HCT116 (cell line): ENCODE measurements at regions not wholly inside any gene's neighbourhood (a gene's known extent, or its start where the extent isn't known, plus 50 kb on each side); places are given as distances from the start of the nearest gene placed in this dataset.

Source experiments
- ATAC-seq: fragments of 200-7000 bp; cut with Tn5 transposase; 2 replicates; pipeline ENCODE4 v1.9.1; 2020; ENCODE audit warnings: mild to moderate bottlenecking, moderate library complexity
- BruUV-seq: library from RNA; stranded (reverse); fragments of 400-500 nt; replicated peaks from 2 replicates; lab custom pipeline; 2021; lab: Mats Ljungman, UMichigan
- CTCF ChIA-PET: fragments of 300-600 bp; sonication (Branson Sonifier 250); formaldehyde crosslinking; loops from one replicate; lab custom pipeline; 2021; ENCODE audit warnings: antibody characterized with exemption; lab: Charles Lee
- POLR2A ChIA-PET: fragments of 300-600, 350-600 bp; sonication (Branson Sonifier 250); formaldehyde crosslinking; loops from one replicate; lab custom pipeline; 2021; ENCODE audit warnings: antibody characterized with exemption; lab: Charles Lee
- RAD21 ChIA-PET, 2 experiments: fragments of 300-600 bp; sonication (Branson Sonifier 250); formaldehyde crosslinking; loops; one replicate each; lab custom pipeline; 2023; ENCODE audit warnings: low total read pairs in 2 of 2; ENCODE audit not compliant: uncharacterized antibody in 2 of 2, unreplicated experiment in 2 of 2, low non-redundant PET in 1 of 2; lab: Charles Lee
- DNase-seq: peaks from one replicate; pipeline ENCODE4 v3.0.0-alpha.2; 2010; ENCODE audit warnings: low read depth, low spot score
- H2AFZ ChIP-seq: fragments of 200-600 bp; shearing (Covaris generic), sonication (generic); 2 replicates; pipeline ENCODE4 v1.6.1; 2017; ENCODE audit warnings: low read depth, mixed run types, mixed read lengths, antibody characterized with exemption, low read length; ENCODE audit not compliant: poor library complexity, severe bottlenecking
- H3K27ac ChIP-seq: 2 replicates; pipeline ENCODE4 v1.5.1; 2012; ENCODE audit warnings: low read depth, low read length
- H3K27me3 ChIP-seq: fragments of 200-600 bp; sonication (generic); 2 replicates; pipeline ENCODE4 v1.6.1; 2016; ENCODE audit warnings: mixed run types, low read length, mixed read lengths; ENCODE audit not compliant: insufficient read depth
- H3K36me3 ChIP-seq, 2 experiments: fragments of 200-500 bp in 1 of 2; fragments of 200-600 bp in 1 of 2; sonication (Bioruptor generic) in 1 of 2; sonication (generic) in 1 of 2; 2 replicates each; pipeline versions ENCODE4 v1.5.1 to v1.6.1; 2014 to 2016; ENCODE audit warnings: low read length in 2 of 2, inconsistent platforms in 1 of 2, mixed read lengths in 1 of 2, mixed run types in 1 of 2; ENCODE audit not compliant: insufficient read depth in 2 of 2, control insufficient read depth in 1 of 2
- H3K4me1 ChIP-seq, 2 experiments: fragments of 200-600 bp in 1 of 2; sonication (generic) in 1 of 2; 2 replicates each; pipeline versions ENCODE4 v1.5.1 to v1.6.1; 2012 to 2017; ENCODE audit warnings: low read length in 2 of 2, inconsistent platforms in 1 of 2, mild to moderate bottlenecking in 1 of 2, mixed read lengths in 1 of 2, mixed run types in 1 of 2, moderate library complexity in 1 of 2; ENCODE audit not compliant: insufficient read depth in 2 of 2, control insufficient read depth in 1 of 2
- H3K4me2 ChIP-seq: fragments of 200-600 bp; sonication (generic); 2 replicates; pipeline ENCODE4 v1.6.1; 2017; ENCODE audit warnings: mixed run types, low read length, mixed read lengths
- H3K4me3 ChIP-seq, 2 experiments: fragments of 200-600 bp in 1 of 2; sonication (generic) in 1 of 2; replicated peaks in 1 of 2; 2 replicates each; pipeline ENCODE4 v1.5.1; 2011 to 2016; ENCODE audit warnings: low read length in 2 of 2, control low read depth in 1 of 2, low read depth in 1 of 2, mild to moderate bottlenecking in 1 of 2, mixed read lengths in 1 of 2, mixed run types in 1 of 2
- H3K79me2 ChIP-seq: fragments of 200-600 bp; sonication (generic); 2 replicates; pipeline ENCODE4 v1.6.1; 2017; ENCODE audit warnings: mild to moderate bottlenecking, mixed run types, low read length, moderate library complexity, mixed read lengths; ENCODE audit not compliant: insufficient read depth
- H3K9ac ChIP-seq: fragments of 200-600 bp; sonication (generic); 2 replicates; pipeline ENCODE4 v1.6.1; 2016; ENCODE audit warnings: low read length, mixed read lengths
- H3K9me2 ChIP-seq: fragments of 200-600 bp; sonication (generic), shearing (Covaris generic); 2 replicates; pipeline ENCODE4 v1.6.1; 2017; ENCODE audit warnings: mixed run types, mild to moderate bottlenecking, moderate library complexity; ENCODE audit not compliant: insufficient read depth
- H3K9me3 ChIP-seq, 2 experiments: fragments of 200-500 bp in 1 of 2; fragments of 200-600 bp in 1 of 2; sonication (Bioruptor generic) in 1 of 2; sonication (generic) in 1 of 2; 2 replicates each; pipeline ENCODE4 v1.6.1; 2014 to 2017; ENCODE audit warnings: low read length in 2 of 2, mixed read lengths in 2 of 2, inconsistent platforms in 1 of 2, low read depth in 1 of 2, mild to moderate bottlenecking in 1 of 2, mixed run types in 1 of 2, moderate library complexity in 1 of 2; ENCODE audit not compliant: control insufficient read depth in 1 of 2, insufficient read depth in 1 of 2
- H4K20me1 ChIP-seq: fragments of 200-600 bp; sonication (generic), shearing (Covaris generic); 2 replicates; pipeline ENCODE4 v1.6.1; 2017; ENCODE audit warnings: mixed run types, mild to moderate bottlenecking, moderate library complexity; ENCODE audit not compliant: insufficient read depth
- CBX3 ChIP-seq: IDR thresholded peaks from 2 replicates; pipeline ENCODE4 v1.6.1; 2012; ENCODE audit warnings: low read depth
- CEBPB ChIP-seq: IDR thresholded peaks from 2 replicates; pipeline ENCODE4 v1.6.1; 2012; ENCODE audit warnings: low read depth
- CTCF ChIP-seq, 3 experiments: fragments of 200-600 bp in 1 of 3; sonication (generic) in 1 of 3; IDR thresholded peaks in 2 of 3; conservative IDR thresholded peaks in 1 of 3; 2 replicates each; pipeline ENCODE4 v1.5.1; 2012 to 2017; ENCODE audit warnings: low read depth in 2 of 3, low read length in 2 of 3, antibody characterized with exemption in 1 of 3, borderline replicate concordance in 1 of 3, control low read depth in 1 of 3, mild to moderate bottlenecking in 1 of 3, mixed read lengths in 1 of 3, mixed run types in 1 of 3, moderate library complexity in 1 of 3; ENCODE audit not compliant: insufficient read depth in 1 of 3
- EGR1 ChIP-seq: IDR thresholded peaks from 2 replicates; pipeline ENCODE4 v1.6.1; 2012; ENCODE audit warnings: low read depth
- ELF1 ChIP-seq: IDR thresholded peaks from 2 replicates; pipeline ENCODE4 v1.6.1; 2012; ENCODE audit warnings: low read depth, borderline replicate concordance
- EZH2 ChIP-seq: fragments of 200-600 bp; sonication (generic); IDR thresholded peaks from 2 replicates; pipeline ENCODE4 v1.6.1; 2017; ENCODE audit warnings: antibody characterized with exemption, mixed run types
- EZH2phosphoT487 ChIP-seq: fragments of 200-600 bp; IDR thresholded peaks from 2 replicates; pipeline ENCODE4 v1.6.1; 2018; ENCODE audit warnings: antibody characterized with exemption, borderline replicate concordance
- FOSL1 ChIP-seq: IDR thresholded peaks from 2 replicates; pipeline ENCODE4 v1.6.1; 2012; ENCODE audit warnings: low read depth
- JUND ChIP-seq: IDR thresholded peaks from 2 replicates; pipeline ENCODE4 v1.6.1; 2012
- POLR2A ChIP-seq: IDR thresholded peaks from 2 replicates; pipeline ENCODE4 v1.7.0; 2011; ENCODE audit warnings: borderline replicate concordance; ENCODE audit not compliant: insufficient read depth, insufficient read length; ENCODE audit errors: extremely low read depth
- POLR2AphosphoS5 ChIP-seq: IDR thresholded peaks from 2 replicates; pipeline ENCODE4 v1.6.1; 2011; ENCODE audit warnings: mild to moderate bottlenecking, low read depth, low read length, moderate library complexity
- RAD21 ChIP-seq: IDR thresholded peaks from 2 replicates; pipeline ENCODE4 v1.6.1; 2012; ENCODE audit warnings: low read depth, mild to moderate bottlenecking
- SIN3A ChIP-seq: IDR thresholded peaks from 2 replicates; pipeline ENCODE4 v1.6.1; 2012; ENCODE audit warnings: low read depth
- SRF ChIP-seq: IDR thresholded peaks from 2 replicates; pipeline ENCODE4 v1.6.1; 2012; ENCODE audit warnings: low read depth
- TCF7L2 ChIP-seq: IDR thresholded peaks from 2 replicates; pipeline ENCODE4 v1.7.0; 2011; ENCODE audit warnings: borderline replicate concordance, inconsistent platforms; ENCODE audit not compliant: insufficient read depth, insufficient read length; ENCODE audit errors: extremely low read depth
- YY1 ChIP-seq: IDR thresholded peaks from 2 replicates; pipeline ENCODE4 v1.6.1; 2011; ENCODE audit warnings: low read length, low read depth, moderate library complexity, mild to moderate bottlenecking; ENCODE audit not compliant: insufficient replicate concordance; ENCODE audit errors: extremely low read depth
- ZFX ChIP-seq: fragments of 450-650 bp; IDR thresholded peaks from 2 replicates; pipeline ENCODE4 v1.6.1; 2017
- intact Hi-C: fragments of 100-400 bp; cut with micrococcal nuclease; formaldehyde crosslinking; loops from 2 replicates; pipeline ENCODE4 v1.10.0; 2022
- TF ChIP-seq, protein P1 (sequence below): IDR thresholded peaks from 2 replicates; pipeline ENCODE4 v1.6.1; 2012; ENCODE audit warnings: low read depth
- TF ChIP-seq, protein P2 (sequence below): IDR thresholded peaks from 2 replicates; pipeline ENCODE4 v1.6.1; 2012
- TF ChIP-seq, protein P3 (sequence below): IDR thresholded peaks from 2 replicates; pipeline ENCODE4 v1.6.1; 2012

DNA sequence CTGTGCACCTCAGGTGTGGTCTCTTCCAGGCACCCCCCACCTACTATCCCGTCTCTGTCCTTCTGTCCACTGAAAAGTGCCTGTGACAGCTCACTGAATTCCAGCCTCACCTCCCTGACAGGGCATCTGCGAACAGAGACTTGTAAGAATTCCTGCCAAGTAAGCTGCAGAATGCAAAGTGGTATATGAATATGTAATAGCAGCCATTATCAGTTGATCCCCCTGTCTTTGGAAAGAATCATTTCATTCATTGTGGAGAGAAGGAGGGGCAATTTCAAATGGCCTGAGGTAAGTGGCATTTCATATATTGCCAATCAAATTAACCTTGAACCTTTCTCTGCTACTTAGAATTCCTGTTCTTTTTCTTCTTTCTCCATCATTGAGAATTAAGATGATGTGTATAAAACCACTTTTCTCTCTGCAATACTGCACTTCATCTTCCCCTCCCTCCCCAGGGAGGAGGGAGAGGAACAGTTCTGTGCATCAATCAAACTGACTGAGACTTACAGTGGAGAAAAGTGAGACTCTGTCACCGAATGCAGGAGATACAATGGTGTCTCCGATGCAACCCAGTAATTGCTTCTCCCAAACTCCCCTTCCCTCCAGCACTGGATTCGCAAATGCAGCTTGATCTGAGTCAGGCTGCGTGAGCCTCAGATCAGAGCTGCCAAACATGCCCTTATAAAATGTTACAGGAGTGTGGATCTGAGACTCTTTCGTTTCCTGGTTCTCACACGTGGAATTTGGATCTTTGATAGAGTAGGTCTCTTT, 91.7 kb downstream of the SLC10A2 start:
- Histone ChIP-seq H3K4me1 (no peaks in the 10 kb centered on the region), H3K4me3 (no peak overlapping the region), H3K9me2 (no peaks in the 10 kb centered on the region), H3K36me3 (no peaks in the 10 kb centered on the region), H3K27me3 (peaks cover 12% of the 10 kb centered on the region)
- ATAC-seq (no peak), DNase-seq (no peak)
- CTCF ChIA-PET, result no interaction called here
- no peak for TF ChIP-seq ELF1
- no peak for TF ChIP-seq EGR1
- TF ChIP-seq, protein P1, sequence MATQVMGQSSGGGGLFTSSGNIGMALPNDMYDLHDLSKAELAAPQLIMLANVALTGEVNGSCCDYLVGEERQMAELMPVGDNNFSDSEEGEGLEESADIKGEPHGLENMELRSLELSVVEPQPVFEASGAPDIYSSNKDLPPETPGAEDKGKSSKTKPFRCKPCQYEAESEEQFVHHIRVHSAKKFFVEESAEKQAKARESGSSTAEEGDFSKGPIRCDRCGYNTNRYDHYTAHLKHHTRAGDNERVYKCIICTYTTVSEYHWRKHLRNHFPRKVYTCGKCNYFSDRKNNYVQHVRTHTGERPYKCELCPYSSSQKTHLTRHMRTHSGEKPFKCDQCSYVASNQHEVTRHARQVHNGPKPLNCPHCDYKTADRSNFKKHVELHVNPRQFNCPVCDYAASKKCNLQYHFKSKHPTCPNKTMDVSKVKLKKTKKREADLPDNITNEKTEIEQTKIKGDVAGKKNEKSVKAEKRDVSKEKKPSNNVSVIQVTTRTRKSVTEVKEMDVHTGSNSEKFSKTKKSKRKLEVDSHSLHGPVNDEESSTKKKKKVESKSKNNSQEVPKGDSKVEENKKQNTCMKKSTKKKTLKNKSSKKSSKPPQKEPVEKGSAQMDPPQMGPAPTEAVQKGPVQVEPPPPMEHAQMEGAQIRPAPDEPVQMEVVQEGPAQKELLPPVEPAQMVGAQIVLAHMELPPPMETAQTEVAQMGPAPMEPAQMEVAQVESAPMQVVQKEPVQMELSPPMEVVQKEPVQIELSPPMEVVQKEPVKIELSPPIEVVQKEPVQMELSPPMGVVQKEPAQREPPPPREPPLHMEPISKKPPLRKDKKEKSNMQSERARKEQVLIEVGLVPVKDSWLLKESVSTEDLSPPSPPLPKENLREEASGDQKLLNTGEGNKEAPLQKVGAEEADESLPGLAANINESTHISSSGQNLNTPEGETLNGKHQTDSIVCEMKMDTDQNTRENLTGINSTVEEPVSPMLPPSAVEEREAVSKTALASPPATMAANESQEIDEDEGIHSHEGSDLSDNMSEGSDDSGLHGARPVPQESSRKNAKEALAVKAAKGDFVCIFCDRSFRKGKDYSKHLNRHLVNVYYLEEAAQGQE, result no peak
- no peak for TF ChIP-seq POLR2A
- no peak for TF ChIP-seq EZH2
- no peak for TF ChIP-seq YY1
- TF ChIP-seq CEBPB, result no peak
- TF ChIP-seq FOSL1, result no peak
- no peak for TF ChIP-seq RAD21
- no peak for TF ChIP-seq JUND
- no peak for TF ChIP-seq ZFX
- no peak for TF ChIP-seq CBX3
- TF ChIP-seq SRF, result no peak
- TF ChIP-seq, protein P2, sequence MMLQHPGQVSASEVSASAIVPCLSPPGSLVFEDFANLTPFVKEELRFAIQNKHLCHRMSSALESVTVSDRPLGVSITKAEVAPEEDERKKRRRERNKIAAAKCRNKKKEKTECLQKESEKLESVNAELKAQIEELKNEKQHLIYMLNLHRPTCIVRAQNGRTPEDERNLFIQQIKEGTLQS, result no peak
- TF ChIP-seq POLR2AphosphoS5, result no peak
- no peak for TF ChIP-seq CTCF (IDR thresholded peaks at IDR 0.05 in 2 of 3, conservative IDR thresholded peaks at IDR 0.05 in 1 of 3; ENCODE audit: borderline replicate concordance in 1 of 3, insufficient read depth in 1 of 3, low read depth in 2 of 3, low read length in 2 of 3)
- TF ChIP-seq, protein P3, sequence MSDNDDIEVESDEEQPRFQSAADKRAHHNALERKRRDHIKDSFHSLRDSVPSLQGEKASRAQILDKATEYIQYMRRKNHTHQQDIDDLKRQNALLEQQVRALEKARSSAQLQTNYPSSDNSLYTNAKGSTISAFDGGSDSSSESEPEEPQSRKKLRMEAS, result no peak
- TF ChIP-seq TCF7L2, result no peak
- no peak for TF ChIP-seq SIN3A
- no peak for TF ChIP-seq EZH2phosphoT487
- TF ChIP-seq, all 23 proteins: peak for 0
- Histone ChIP-seq H3K4me2 (no peak overlapping the region), H3K9me3 (no peaks in the 10 kb centered on the region), H4K20me1 (no peaks in the 10 kb centered on the region), H2AFZ (no peak overlapping the region), H3K79me2 (no peaks in the 10 kb centered on the region), H3K9ac (no peak overlapping the region), H3K27ac (no peak overlapping the region)
- no TSS peak for BruUV-seq
- ChIA-PET RAD21 (no interaction called here), POLR2A (no interaction called here)
- intact Hi-C loops, result no loop called here
